HL-60 (cell line): ENCODE measurements at regions not wholly inside any gene's neighbourhood (a gene's known extent, or its start where the extent isn't known, plus 50 kb on each side); places are given as distances from the start of the nearest gene placed in this dataset.

Experiments used
- DNase-seq, 2 experiments: peaks; one replicate each; pipeline ENCODE4 v3.0.0-alpha.2; 2010 to 2020; ENCODE audit warnings: low read depth in 1 of 2, low spot score in 1 of 2
- H3K27ac ChIP-seq: fragments of 250-450 bp; sonication (Bioruptor Pico); replicated peaks from 2 replicates; pipeline ENCODE4 v1.5.1; 2020; ENCODE audit warnings: mild to moderate bottlenecking, moderate library complexity
- H3K27me3 ChIP-seq: fragments of 250-450 bp; sonication (Bioruptor Pico); 2 replicates; pipeline ENCODE4 v1.5.1; 2021; ENCODE audit warnings: mild to moderate bottlenecking, moderate library complexity; ENCODE audit not compliant: insufficient read depth, poor library complexity, severe bottlenecking
- H3K4me3 ChIP-seq: replicated peaks from 2 replicates; pipeline ENCODE4 v1.5.1; 2011; ENCODE audit warnings: mild to moderate bottlenecking, control low read depth, low read length; ENCODE audit not compliant: insufficient read depth
- GABPA ChIP-seq: IDR thresholded peaks from 2 replicates; pipeline ENCODE4 v1.6.1; 2012; ENCODE audit warnings: low read depth
- POLR2AphosphoS5 ChIP-seq: IDR thresholded peaks from 2 replicates; pipeline ENCODE4 v1.6.1; 2012; ENCODE audit warnings: low read depth
- SPI1 ChIP-seq: IDR thresholded peaks from 2 replicates; pipeline ENCODE4 v1.6.1; 2012; ENCODE audit warnings: low read depth, mild to moderate bottlenecking, borderline replicate concordance
- TF ChIP-seq, protein P1 (sequence below): IDR thresholded peaks from one replicate; pipeline ENCODE4 v1.5.1; 2011; ENCODE audit warnings: low read length, control low read depth, inconsistent platforms; ENCODE audit not compliant: insufficient read depth
- TF ChIP-seq, protein P2 (sequence below): IDR thresholded peaks from 2 replicates; pipeline ENCODE4 v1.6.1; 2012; ENCODE audit warnings: low read depth; ENCODE audit not compliant: insufficient replicate concordance

DNA sequence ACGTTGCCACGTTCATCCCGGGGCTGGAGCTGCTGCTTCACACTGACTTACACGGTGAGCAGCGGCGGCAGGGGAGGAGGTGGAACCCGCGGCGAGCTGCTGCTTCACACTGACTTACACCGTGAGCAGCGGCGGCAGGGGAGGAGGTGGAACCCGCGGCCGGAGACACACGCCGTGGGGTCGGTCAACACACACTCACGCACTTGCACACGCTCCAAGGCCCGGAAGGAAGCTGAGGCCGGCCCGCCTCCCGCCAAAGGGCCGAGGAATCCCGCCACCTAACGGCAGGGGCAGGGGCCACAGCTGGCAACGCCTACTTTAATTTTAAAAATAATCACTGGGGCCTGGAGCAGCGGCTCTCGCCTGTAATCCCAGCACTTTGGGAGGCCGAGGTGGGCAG lies 94.4 kb upstream of the FOXC1 start:
- H3K27ac ChIP-seq = no peak overlapping the region
- no peak for DNase-seq
- TF ChIP-seq SPI1 = no peak
- TF ChIP-seq, protein P1, sequence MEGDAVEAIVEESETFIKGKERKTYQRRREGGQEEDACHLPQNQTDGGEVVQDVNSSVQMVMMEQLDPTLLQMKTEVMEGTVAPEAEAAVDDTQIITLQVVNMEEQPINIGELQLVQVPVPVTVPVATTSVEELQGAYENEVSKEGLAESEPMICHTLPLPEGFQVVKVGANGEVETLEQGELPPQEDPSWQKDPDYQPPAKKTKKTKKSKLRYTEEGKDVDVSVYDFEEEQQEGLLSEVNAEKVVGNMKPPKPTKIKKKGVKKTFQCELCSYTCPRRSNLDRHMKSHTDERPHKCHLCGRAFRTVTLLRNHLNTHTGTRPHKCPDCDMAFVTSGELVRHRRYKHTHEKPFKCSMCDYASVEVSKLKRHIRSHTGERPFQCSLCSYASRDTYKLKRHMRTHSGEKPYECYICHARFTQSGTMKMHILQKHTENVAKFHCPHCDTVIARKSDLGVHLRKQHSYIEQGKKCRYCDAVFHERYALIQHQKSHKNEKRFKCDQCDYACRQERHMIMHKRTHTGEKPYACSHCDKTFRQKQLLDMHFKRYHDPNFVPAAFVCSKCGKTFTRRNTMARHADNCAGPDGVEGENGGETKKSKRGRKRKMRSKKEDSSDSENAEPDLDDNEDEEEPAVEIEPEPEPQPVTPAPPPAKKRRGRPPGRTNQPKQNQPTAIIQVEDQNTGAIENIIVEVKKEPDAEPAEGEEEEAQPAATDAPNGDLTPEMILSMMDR = no peak
- TF ChIP-seq, protein P2, sequence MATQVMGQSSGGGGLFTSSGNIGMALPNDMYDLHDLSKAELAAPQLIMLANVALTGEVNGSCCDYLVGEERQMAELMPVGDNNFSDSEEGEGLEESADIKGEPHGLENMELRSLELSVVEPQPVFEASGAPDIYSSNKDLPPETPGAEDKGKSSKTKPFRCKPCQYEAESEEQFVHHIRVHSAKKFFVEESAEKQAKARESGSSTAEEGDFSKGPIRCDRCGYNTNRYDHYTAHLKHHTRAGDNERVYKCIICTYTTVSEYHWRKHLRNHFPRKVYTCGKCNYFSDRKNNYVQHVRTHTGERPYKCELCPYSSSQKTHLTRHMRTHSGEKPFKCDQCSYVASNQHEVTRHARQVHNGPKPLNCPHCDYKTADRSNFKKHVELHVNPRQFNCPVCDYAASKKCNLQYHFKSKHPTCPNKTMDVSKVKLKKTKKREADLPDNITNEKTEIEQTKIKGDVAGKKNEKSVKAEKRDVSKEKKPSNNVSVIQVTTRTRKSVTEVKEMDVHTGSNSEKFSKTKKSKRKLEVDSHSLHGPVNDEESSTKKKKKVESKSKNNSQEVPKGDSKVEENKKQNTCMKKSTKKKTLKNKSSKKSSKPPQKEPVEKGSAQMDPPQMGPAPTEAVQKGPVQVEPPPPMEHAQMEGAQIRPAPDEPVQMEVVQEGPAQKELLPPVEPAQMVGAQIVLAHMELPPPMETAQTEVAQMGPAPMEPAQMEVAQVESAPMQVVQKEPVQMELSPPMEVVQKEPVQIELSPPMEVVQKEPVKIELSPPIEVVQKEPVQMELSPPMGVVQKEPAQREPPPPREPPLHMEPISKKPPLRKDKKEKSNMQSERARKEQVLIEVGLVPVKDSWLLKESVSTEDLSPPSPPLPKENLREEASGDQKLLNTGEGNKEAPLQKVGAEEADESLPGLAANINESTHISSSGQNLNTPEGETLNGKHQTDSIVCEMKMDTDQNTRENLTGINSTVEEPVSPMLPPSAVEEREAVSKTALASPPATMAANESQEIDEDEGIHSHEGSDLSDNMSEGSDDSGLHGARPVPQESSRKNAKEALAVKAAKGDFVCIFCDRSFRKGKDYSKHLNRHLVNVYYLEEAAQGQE = no peak
- no peak for TF ChIP-seq GABPA
- TF ChIP-seq POLR2AphosphoS5 = no peak
- H3K27me3 ChIP-seq = no peaks in the 10 kb centered on the region
- H3K4me3 ChIP-seq = no peak overlapping the region

DNA sequence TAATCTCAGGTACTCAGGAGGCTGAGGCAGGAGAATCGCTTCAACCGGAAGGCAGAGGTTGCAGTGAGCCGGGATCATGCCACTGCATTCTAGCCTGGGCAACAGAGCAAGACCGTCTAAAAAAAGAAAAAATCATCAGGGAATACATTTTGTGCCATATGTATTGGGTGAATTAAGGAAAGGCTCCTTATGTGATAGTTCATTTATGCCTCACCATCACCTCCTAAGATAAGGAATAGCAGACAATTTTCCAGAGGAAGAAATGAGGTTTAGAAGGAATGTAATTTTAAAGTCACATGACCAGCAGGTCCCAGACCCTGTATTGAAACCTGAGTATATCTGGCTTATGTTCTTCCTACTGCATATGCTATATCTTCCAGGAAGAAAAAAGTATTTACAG lies 93.9 kb upstream of the FOXC1 start:
- H3K4me3 ChIP-seq = no peak overlapping the region
- no peak for DNase-seq
- no peak overlapping the region for H3K27ac ChIP-seq
- TF ChIP-seq, protein P1 = no peak
- TF ChIP-seq, protein P2 = no peak
- TF ChIP-seq GABPA (no peak), SPI1 (no peak), POLR2AphosphoS5 (no peak)
- no peaks in the 10 kb centered on the region for H3K27me3 ChIP-seq

DNA sequence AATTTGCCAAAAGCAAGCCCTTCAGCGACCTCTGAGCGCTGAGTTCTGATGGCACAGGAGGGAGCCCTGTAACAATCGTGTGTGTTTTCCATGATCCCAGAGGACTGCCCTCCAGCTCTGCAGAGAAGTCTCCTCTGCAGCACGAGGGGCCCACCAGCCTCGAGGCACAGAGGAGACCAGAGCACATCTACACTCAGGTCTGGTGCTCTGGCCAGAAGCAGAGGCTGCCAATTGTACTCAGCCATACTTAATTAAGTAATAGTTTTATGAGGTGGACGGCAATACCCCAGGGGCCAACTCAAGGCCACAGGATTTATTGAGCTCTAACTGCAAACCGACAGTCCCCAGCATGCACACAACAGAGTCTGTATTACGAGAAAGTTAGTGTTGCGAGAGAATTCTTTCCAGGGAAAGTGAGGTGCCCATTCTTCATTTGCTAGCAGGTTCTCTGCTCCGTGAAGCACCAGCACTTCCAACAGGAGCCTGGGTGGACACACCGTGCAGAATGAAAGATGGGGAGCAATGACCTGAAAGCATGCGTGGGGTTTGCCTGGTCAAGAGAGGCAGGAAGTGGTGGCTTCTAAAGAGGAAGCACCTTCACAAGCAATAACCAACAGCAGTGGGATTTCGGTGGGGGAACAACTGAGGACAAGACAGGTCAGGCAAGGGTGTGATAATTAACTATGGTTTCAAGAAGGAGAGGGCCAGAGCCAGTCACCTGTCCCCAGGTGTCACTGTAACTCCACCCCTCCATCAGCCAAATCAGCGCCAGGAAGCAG lies 92.8 kb upstream of the FOXC1 start:
- Histone ChIP-seq H3K4me3 (no peak overlapping the region), H3K27me3 (no peaks in the 10 kb centered on the region)
- DNase-seq = peak in 1 of 2 experiments; percentile 25

DNA sequence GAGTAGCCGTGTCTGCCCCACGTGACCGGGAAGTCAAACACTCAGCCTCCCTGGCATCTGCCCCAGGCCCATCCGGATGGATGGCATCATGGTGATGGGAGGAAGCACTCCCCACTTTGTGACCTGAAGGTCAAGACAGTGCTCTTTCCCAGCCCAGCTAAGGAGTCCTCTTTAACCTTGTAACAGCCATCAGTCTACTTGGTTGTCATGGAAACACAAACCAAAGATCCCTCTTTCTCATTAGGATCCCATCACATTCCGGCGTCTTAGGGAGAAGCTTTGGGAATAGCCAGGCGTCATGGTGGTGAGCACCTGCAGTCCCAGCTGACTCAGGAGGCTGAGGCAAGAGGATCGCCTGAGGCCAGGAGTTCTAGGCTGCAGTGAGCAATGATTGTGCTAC lies 90.9 kb upstream of the FOXC1 start:
- no peak for DNase-seq
- Histone ChIP-seq H3K27me3 (no peaks in the 10 kb centered on the region), H3K4me3 (no peak overlapping the region), H3K27ac (no peak overlapping the region)
- TF ChIP-seq SPI1 = no peak
- TF ChIP-seq, protein P2 = no peak
- no peak for TF ChIP-seq POLR2AphosphoS5
- TF ChIP-seq, protein P1 = no peak

More for the DNA sequence above, 92.8 kb upstream of the FOXC1 start:
- TF ChIP-seq POLR2AphosphoS5 (no peak), GABPA (no peak), SPI1 (0 out of 2 replicates have a peak, but pooled peaks have one; percentile 18)
- H3K27ac ChIP-seq = no peak overlapping the region
